Right renal pelvis (tissue), 4 donors: ENCODE measurements at regions not wholly inside any gene's neighbourhood (a gene's known extent, or its start where the extent isn't known, plus 50 kb on each side); places are given as distances from the start of the nearest gene placed in this dataset.

Experiments
- DNase-seq, 4 donors: peaks; one replicate each; pipeline ENCODE4 v3.0.0-alpha.2; 2013; ENCODE audit warnings: low read depth in 4 of 4, low spot score in 3 of 4, missing footprints in 1 of 4

DNA sequence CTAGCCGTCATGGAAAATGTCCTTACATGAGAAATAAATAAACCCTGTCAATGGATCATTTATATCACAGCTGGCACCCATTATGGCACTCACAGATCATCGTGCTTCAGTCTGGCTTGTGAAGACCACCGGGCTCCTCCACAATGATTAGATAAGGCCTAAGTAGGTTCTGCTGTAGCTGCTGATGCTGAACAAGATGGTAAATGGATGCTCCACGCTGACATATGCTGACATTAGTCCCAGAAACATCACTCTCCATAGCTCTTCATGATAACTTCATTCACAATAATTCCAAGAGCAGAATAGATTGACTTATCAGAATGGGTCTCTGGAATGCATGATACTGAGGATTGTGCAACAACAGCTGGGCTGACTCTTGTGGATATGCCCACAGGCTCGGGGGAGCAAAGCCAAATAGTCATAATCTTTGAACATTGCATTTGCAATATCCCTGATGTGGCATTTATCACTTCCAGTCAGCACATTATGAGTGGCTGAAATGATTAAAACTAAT, 63.8 kb upstream of the RXFP2 start:
- no peak for DNase-seq

DNA sequence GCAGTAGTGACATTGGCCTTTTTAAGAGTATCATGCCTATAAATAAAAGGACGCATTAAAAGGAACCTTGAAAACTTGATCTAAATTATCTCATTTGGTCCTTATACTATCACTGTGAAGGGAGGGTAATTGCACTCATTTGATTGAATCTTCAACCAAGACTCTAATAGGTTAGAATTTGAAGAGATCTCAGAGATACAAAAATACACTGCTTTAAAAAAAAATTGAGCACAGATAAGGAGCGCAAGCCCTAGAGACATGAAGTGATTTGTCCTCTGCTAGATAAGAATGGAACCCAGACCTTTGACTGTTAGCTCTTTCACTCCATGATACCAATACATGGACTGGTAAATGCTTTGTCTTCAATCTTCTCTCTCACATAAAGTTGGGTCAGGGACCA, 58.2 kb upstream of the RXFP2 start:
- DNase-seq, result no peak

- DNase-seq, result no peak
These were observed 54.9 kb upstream of the RXFP2 start for GRCh38 chr13:31684466-31684865.

- DNase-seq, result peak in 1 of 4 donors; percentile 4
These were observed 52.5 kb upstream of the RXFP2 start for GRCh38 chr13:31686670-31687425.
